IPS-18a (cell line): ENCODE measurements at regions not wholly inside any gene's neighbourhood (a gene's known extent, or its start where the extent isn't known, plus 50 kb on each side); places are given as distances from the start of the nearest gene placed in this dataset.
A peak's percentile ranks its signal among the peaks of the same experiment; 100 is the strongest.
"Not testable (repeated sequence)": the region's sequence is repeated elsewhere in the genome, so short reads cannot be mapped to it uniquely, and the experiment has no call there.

Experiments
- H3K27ac ChIP-seq: one replicate; pipeline ENCODE4 v1.5.1; 2013; ENCODE audit warnings: low read length
- H3K27me3 ChIP-seq: one replicate; pipeline ENCODE4 v1.6.1; 2013; ENCODE audit warnings: mild to moderate bottlenecking, low read length; ENCODE audit not compliant: control insufficient read depth, insufficient read depth
- H3K36me3 ChIP-seq: one replicate; pipeline ENCODE4 v1.6.1; 2013; ENCODE audit warnings: low read depth, low read length; ENCODE audit not compliant: control insufficient read depth
- H3K4me1 ChIP-seq: one replicate; pipeline ENCODE4 v1.6.1; 2013; ENCODE audit warnings: low read depth, low read length; ENCODE audit not compliant: control insufficient read depth
- H3K4me3 ChIP-seq: one replicate; pipeline ENCODE4 v1.5.1; 2013; ENCODE audit warnings: low read length
- H3K9ac ChIP-seq: one replicate; pipeline ENCODE4 v1.6.1; 2013; ENCODE audit warnings: mild to moderate bottlenecking, low read length, moderate library complexity
- H3K9me3 ChIP-seq: one replicate; pipeline ENCODE4 v1.6.1; 2013; ENCODE audit warnings: low read depth, low read length; ENCODE audit not compliant: control insufficient read depth

DNA sequence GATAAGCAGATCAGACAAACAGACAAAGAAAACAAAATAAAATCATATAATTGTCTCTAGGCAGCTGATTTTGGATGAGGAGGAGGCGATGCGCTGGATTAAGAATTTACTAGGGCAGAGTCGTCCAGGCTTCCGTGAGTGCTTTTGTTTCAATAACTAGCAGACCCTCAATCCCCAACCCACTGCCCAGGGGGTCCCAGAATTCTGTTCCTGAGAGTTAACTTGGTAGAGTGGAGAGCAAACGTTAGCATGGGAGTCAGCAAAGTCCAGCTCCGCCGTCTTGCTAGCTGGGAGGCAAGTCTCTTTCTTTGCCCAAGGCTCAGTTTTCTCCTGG lies 95.5 kb upstream of the TBX5 start:
- Histone ChIP-seq H3K4me3 (peak overlapping the region; percentile 61), H3K36me3 (no peaks in the 10 kb centered on the region), H3K4me1 (peaks cover 6% of the 10 kb centered on the region), H3K9ac (no peak overlapping the region), H3K27ac (no peak overlapping the region), H3K27me3 (peaks cover 74% of the 10 kb centered on the region), H3K9me3 (no peaks in the 10 kb centered on the region)

DNA sequence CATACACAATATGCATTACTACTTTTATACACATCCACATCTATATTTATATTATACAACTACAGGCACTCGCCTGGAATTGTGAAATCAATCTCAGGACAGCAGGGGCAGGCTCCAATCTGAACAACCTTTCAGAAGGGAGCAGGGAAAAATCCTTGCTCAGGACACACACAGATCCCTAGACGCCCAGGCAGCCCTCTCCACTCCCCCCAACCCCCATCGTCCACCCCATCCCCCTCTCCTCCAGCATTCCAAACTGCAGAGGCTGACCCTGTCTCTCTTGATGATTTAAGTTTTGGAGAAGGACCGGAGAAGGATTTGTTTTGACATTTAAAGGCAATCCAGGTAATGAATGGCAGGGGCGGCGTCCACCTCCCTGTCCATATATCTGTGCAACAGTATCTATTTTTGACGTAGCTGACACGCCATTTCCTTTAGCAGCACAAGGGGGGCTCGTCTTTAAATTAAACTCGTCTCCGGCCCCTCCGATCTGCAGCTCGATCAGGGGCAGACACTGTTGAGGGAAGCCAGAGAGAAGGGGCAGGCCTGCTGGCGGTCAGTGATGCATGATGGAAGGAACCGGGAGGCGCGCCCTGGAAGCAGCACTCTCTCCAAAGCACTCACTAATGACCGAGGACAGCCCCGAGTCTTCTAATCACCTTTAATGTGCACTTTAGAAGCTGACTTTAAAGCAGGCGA lies 95.0 kb upstream of the TBX5 start:
- Histone ChIP-seq H3K27ac (no peak overlapping the region), H3K4me1 (peaks cover 6% of the 10 kb centered on the region), H3K27me3 (peaks cover 72% of the 10 kb centered on the region), H3K9ac (no peak overlapping the region), H3K4me3 (peak overlapping the region; percentile 61), H3K9me3 (no peaks in the 10 kb centered on the region), H3K36me3 (no peaks in the 10 kb centered on the region)

DNA sequence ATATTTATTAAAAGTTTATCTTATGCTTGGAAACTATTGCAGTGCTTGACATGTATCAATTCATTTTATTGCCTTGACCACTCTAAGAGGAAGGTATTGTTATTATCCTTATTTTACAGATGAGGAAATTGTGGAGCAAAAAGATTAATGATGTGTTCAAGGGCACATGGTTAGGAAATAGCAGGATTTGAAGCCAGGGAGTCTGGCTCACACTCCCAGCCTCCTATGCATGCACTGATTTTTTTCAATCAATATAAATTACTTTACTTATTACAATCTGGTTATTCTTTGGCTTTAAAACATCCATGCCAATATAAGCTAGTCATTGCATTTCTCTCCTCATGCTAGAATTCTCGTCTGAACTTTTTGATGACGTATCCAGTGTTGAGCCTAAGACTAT lies 94.2 kb upstream of the TBX5 start:
- Histone ChIP-seq H3K36me3 (no peaks in the 10 kb centered on the region), H3K9ac (no peak overlapping the region), H3K4me3 (no peak overlapping the region), H3K4me1 (peaks cover 6% of the 10 kb centered on the region), H3K27me3 (peaks cover 72% of the 10 kb centered on the region), H3K27ac (no peak overlapping the region), H3K9me3 (no peaks in the 10 kb centered on the region)

DNA sequence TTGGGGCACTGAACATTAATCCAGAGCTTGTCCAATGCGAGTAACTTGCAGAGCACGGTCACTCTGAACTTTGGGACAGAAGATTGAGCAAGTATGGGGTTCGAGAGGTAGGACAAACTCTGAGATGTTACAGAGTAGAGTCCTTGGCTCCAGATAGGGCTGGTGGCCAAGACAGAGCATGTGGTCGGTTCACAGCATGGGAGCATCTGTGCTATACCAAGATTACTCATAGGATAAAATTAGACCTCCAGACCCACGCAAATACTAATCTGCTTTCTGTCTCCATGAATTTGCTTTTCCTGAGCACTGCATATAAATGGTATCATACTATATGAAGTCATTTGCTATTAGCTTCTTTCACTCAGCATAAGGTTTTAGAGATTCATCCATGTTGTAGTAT lies 93.4 kb upstream of the TBX5 start:
- Histone ChIP-seq H3K9ac (no peak overlapping the region), H3K27me3 (peaks cover 72% of the 10 kb centered on the region), H3K4me3 (no peak overlapping the region), H3K36me3 (no peaks in the 10 kb centered on the region), H3K9me3 (no peaks in the 10 kb centered on the region), H3K27ac (no peak overlapping the region), H3K4me1 (peaks cover 6% of the 10 kb centered on the region)

DNA sequence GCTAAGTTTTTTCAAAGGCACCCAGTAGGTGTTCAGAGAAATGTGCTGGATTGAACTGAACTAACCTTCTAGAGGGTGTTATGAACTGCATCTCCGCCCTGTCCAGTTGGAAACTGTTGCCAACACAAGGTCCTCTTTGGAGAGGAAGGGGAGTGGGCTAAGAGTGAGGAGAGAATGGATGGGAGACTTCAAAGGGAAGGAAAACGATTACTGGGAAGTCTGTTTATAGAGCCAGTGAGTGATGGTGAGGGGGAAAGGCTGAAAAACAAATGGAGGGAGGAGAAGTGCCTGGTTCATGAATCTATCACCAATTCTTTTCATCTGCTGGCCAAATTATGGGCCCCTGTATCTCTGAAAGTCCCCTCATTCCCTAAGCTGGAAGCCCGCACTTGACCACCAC lies 86.0 kb upstream of the TBX5 start:
- Histone ChIP-seq H3K9me3 (no peaks in the 10 kb centered on the region), H3K36me3 (no peaks in the 10 kb centered on the region), H3K4me1 (no peaks in the 10 kb centered on the region), H3K4me3 (no peak overlapping the region), H3K27me3 (peaks cover 47% of the 10 kb centered on the region), H3K9ac (no peak overlapping the region), H3K27ac (no peak overlapping the region)

DNA sequence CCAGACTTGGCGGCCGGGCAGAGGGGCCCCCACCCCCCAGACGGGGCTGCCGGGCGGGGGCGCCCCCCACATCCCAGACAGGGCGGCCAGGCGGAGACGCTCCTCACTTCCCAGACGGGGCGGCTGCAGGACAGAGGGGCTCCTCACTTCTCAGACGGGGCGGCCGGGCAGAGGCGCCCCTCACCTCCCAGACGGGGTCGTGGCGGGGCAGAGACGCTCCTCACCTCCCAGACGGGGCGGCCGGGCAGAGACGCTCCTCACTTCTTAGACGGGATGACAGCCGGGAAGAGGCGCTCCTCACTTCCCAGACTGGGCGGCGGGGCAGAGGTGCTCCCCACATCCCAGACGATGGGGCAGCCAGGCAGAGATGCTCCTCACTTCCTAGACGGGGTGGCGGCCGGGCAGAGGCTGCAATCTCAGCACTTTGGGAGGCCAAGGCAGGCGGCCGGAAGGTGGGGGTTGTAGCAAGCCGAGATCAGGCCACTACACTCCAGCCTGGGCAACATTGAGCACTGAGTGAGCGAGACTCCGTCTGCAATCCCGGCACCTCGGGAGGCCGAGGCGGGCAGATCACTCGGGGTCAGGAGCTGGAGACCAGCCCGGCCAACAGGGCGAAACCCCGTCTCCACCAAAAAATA lies 79.0 kb upstream of the TBX5 start:
- H3K9ac ChIP-seq, H3K27ac ChIP-seq: not testable (repeated sequence)
- H3K27me3 ChIP-seq, result peaks cover 59% of the 10 kb centered on the region

DNA sequence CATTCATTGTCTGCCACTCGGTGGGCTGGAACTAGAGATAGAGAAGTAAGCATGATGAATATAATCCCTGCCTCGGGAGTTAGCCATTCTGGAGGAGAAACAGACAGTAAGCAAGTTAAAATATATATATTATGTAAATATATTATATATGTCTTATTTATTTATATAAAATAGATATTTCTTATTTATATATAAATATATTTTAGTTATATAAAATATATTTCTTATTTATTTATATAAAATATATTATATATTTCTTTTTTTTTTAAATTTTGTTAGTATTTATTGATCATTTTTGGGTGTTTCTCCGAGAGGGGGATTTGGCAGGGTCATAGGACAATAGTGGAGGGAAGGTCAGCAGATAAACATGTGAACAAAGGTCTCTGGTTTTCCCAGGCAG lies 78.1 kb upstream of the TBX5 start:
- Histone ChIP-seq H3K4me3 (no peak overlapping the region), H3K36me3 (no peaks in the 10 kb centered on the region), H3K9me3 (no peaks in the 10 kb centered on the region), H3K9ac (no peak overlapping the region), H3K27ac (no peak overlapping the region), H3K27me3 (peaks cover 67% of the 10 kb centered on the region), H3K4me1 (no peaks in the 10 kb centered on the region)

More for the DNA sequence above, 79.0 kb upstream of the TBX5 start:
- not testable (repeated sequence) for H3K4me1 ChIP-seq, H3K36me3 ChIP-seq, H3K4me3 ChIP-seq, H3K9me3 ChIP-seq

DNA sequence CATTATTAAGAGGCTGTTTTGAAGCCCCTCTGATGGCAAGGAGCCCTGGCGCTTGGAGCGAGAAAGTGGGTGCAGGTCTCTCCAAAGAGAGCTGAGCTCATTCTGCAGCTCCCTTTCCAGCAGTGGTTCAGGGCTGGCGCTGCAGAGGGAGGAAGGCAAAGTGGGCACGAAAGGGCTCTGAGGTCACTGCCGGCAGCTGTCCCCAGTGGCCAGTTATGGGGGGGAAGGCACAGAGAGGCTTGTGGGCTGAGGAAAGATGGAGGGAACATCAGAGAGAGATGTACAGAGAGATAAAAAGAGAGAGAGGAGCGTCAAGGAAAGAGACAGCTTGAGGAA lies 75.2 kb upstream of the TBX5 start:
- peaks cover 76% of the 10 kb centered on the region for H3K27me3 ChIP-seq
- H3K27ac ChIP-seq, result no peak overlapping the region
- H3K36me3 ChIP-seq, result no peaks in the 10 kb centered on the region
- no peaks in the 10 kb centered on the region for H3K9me3 ChIP-seq
- peak overlapping the region; percentile 64 for H3K4me3 ChIP-seq
- H3K9ac ChIP-seq, result no peak overlapping the region
- no peaks in the 10 kb centered on the region for H3K4me1 ChIP-seq

DNA sequence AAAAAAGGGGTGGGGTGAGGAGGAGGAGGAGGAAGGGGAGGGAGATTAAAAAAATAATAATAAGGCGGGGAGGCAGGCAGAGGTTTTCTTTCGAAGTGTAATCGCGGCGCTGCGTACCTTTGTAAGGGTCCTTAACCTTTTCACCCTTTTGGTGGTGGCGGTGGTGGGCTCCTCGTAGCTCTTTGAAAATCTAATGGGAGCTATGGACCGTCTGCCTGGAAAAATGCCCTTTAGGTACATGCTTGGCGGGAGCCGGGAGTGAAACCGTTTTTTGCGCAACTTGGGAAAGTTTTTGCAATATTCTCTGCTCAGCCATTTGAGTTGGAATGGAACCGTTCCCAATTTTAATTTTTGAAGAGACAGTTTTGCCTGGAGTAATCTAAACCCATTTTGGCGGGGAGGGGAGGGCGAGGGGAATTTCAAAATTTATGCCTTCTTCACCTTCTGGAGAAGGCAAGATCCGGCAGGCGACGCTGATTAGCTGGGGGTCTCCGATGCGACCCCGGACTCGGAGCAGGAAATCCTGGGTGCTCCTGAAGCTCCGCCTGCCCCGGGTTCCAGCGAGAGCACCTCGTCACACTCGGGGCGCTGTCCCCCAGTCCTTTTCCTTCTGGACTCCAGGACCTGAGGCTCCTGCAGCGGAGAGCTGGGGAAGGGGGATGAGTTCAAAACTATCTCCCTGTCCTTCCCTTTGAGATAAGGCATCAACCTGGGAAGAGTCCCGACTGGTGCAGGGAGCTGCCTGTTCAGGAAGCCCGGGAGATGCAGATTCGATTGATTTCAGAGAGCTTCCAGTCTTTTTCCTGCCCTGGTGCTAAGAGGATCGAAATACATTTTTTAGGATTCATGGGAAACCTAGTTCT lies 74.6 kb upstream of the TBX5 start:
- no peak overlapping the region for H3K9ac ChIP-seq
- no peaks in the 10 kb centered on the region for H3K36me3 ChIP-seq
- H3K9me3 ChIP-seq, result no peaks in the 10 kb centered on the region
- H3K27ac ChIP-seq, result no peak overlapping the region
- H3K27me3 ChIP-seq, result peaks cover 82% of the 10 kb centered on the region
- no peaks in the 10 kb centered on the region for H3K4me1 ChIP-seq
- H3K4me3 ChIP-seq, result peak overlapping the region; percentile 64

DNA sequence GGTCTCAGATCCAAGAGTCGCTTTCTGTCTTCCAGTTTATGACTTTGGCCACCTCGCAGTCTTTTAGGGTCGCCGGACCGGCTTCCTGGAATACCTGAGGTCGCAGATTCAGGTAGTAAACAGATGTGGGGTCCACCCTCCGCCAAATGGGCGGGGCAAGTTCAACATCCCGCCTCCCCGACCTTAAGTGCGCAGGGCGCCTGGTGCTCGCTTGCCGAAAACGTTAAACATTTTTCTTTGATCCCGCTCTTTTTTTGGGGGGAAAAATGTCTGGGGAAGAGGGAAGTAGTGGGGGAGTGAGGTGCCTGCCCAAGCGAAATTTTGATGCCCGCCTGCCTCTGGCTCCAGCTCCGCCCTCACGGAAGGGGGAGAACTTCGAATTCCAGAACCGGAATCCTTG lies 73.9 kb upstream of the TBX5 start:
- H3K4me3 ChIP-seq, result peak overlapping the region; percentile 64
- no peaks in the 10 kb centered on the region for H3K9me3 ChIP-seq
- H3K27me3 ChIP-seq, result peaks cover 86% of the 10 kb centered on the region
- no peak overlapping the region for H3K27ac ChIP-seq
- H3K9ac ChIP-seq, result no peak overlapping the region
- no peaks in the 10 kb centered on the region for H3K36me3 ChIP-seq
- H3K4me1 ChIP-seq, result no peaks in the 10 kb centered on the region

DNA sequence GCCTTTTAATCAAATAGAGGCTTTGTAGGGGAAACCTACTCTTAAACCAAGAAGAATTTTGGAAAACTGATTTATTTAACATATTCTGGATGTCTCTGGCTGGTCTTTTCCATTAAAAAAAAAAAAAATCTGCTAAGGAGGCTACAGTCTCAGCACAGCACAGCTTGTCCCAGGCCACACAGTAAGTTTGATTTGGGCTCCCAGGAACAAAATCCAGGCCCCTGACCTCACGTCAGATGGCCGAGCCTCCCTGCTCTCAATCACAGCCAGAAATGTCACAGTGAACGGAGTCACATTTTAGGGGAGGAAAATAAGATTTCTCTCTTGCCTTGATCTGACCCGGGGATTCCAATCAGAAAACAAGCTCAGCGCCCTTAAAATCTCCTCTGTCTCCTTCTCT lies 72.9 kb upstream of the TBX5 start:
- Histone ChIP-seq H3K4me3 (no peak overlapping the region), H3K27me3 (peaks cover 86% of the 10 kb centered on the region), H3K36me3 (no peaks in the 10 kb centered on the region), H3K9ac (no peak overlapping the region), H3K9me3 (no peaks in the 10 kb centered on the region), H3K27ac (no peak overlapping the region), H3K4me1 (no peaks in the 10 kb centered on the region)
